Activated T-cell treated with anti-CD3 and anti-CD28 coated beads, Interleukin-2, amount 50 U/mL, for 48 hours (primary cell): ENCODE measurements at regions not wholly inside any gene's neighbourhood (a gene's known extent, or its start where the extent isn't known, plus 50 kb on each side); places are given as distances from the start of the nearest gene placed in this dataset.

Experiments used
- DNase-seq, 2 experiments: peaks; one replicate each; pipeline ENCODE4 v3.0.0-alpha.2; 2020

- DNase-seq, result no peak
Observed at GRCh38 chr3:25265284-25265683, 162.8 kb upstream of the RARB start.

GRCh38 chr3:25266677-25267076, 161.4 kb upstream of the RARB start:
- no peak for DNase-seq

- DNase-seq, result no peak
Observed at GRCh38 chr3:25272090-25272489, 156.0 kb upstream of the RARB start.

GRCh38 chr3:25273582-25274171, 154.4 kb upstream of the RARB start:
- no peak for DNase-seq

GRCh38 chr3:25277503-25277902, 150.6 kb upstream of the RARB start:
- DNase-seq, result no peak

- DNase-seq, result no peak
Observed at GRCh38 chr3:25281041-25281731, 146.9 kb upstream of the RARB start.

GRCh38 chr3:25281732-25282126, 146.3 kb upstream of the RARB start:
- no peak for DNase-seq

- no peak for DNase-seq
Observed at GRCh38 chr3:25283613-25284012, 144.4 kb upstream of the RARB start.

- DNase-seq, result no peak
Observed at GRCh38 chr3:25284249-25284648, 143.8 kb upstream of the RARB start.

GRCh38 chr3:25287291-25287884, 140.7 kb upstream of the RARB start:
- DNase-seq, result no peak

GRCh38 chr3:25288413-25288812, 139.7 kb upstream of the RARB start:
- DNase-seq, result no peak

GRCh38 chr3:25289156-25289555, 138.9 kb upstream of the RARB start:
- DNase-seq, result no peak

GRCh38 chr3:25289663-25290062, 138.4 kb upstream of the RARB start:
- no peak for DNase-seq

- no peak for DNase-seq
Observed at GRCh38 chr3:25291481-25291905, 136.6 kb upstream of the RARB start.

GRCh38 chr3:25292036-25292435, 136.0 kb upstream of the RARB start:
- no peak for DNase-seq

GRCh38 chr3:25292595-25292994, 135.5 kb upstream of the RARB start:
- DNase-seq, result no peak

GRCh38 chr3:25293736-25294135, 134.3 kb upstream of the RARB start:
- DNase-seq, result no peak

- DNase-seq, result no peak
Observed at GRCh38 chr3:25294169-25294805, 133.8 kb upstream of the RARB start.

- DNase-seq, result no peak
Observed at GRCh38 chr3:25297667-25298585, 130.1 kb upstream of the RARB start.

- no peak for DNase-seq
Observed at GRCh38 chr3:25300141-25300540, 127.9 kb upstream of the RARB start.

- no peak for DNase-seq
Observed at GRCh38 chr3:25304916-25305315, 123.1 kb upstream of the RARB start.

- no peak for DNase-seq
Observed at GRCh38 chr3:25306066-25306465, 122.0 kb upstream of the RARB start.

GRCh38 chr3:25306705-25307104, 121.4 kb upstream of the RARB start:
- no peak for DNase-seq
